ENCODE measurements at regions not wholly inside any gene's neighbourhood (a gene's known extent, or its start where the extent isn't known, plus 50 kb on each side); places are given as distances from the start of the nearest gene placed in this dataset.

DNA sequence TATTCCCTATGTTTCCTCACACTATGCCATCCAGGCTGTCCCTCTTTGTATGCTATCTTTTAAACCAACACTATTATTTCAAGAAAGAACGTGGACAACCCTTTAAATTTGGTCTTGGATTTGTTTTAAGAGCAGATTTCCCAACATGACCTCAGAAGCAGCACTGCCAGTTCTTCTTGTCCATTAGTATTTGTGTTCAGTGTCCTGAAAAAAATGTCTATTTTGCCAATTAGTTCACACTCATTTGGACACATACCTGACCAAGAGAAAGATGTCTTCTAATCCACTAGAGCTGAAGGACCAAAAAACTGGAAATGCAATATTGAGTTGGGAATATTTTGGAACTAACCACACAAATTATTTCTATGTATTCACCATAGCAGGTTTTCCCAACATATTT lies 223.2 kb upstream of the CNKSR2 start:
- TF ChIP-seq POLR2AphosphoS5 (IDR thresholded peaks at IDR 0.05; ENCODE audit: low read depth, low read length) (no peak), SRF (IDR thresholded peaks at IDR 0.05; ENCODE audit: low read depth) (no peak), EZH2phosphoT487 (IDR thresholded peaks at IDR 0.05; ENCODE audit: borderline replicate concordance) (no peak), TCF7L2 (IDR thresholded peaks at IDR 0.05; ENCODE audit: borderline replicate concordance, extremely low read depth, insufficient read depth, insufficient read length) (no peak), EZH2 (IDR thresholded peaks at IDR 0.05) (no peak), FOSL1 (IDR thresholded peaks at IDR 0.05; ENCODE audit: low read depth) (no peak), ZFX (IDR thresholded peaks at IDR 0.05) (no peak), RAD21 (IDR thresholded peaks at IDR 0.05; ENCODE audit: low read depth) (no peak), MAX (IDR thresholded peaks at IDR 0.05) (no peak), JUND (IDR thresholded peaks at IDR 0.05) (no peak)
- TF ChIP-seq, protein P1, sequence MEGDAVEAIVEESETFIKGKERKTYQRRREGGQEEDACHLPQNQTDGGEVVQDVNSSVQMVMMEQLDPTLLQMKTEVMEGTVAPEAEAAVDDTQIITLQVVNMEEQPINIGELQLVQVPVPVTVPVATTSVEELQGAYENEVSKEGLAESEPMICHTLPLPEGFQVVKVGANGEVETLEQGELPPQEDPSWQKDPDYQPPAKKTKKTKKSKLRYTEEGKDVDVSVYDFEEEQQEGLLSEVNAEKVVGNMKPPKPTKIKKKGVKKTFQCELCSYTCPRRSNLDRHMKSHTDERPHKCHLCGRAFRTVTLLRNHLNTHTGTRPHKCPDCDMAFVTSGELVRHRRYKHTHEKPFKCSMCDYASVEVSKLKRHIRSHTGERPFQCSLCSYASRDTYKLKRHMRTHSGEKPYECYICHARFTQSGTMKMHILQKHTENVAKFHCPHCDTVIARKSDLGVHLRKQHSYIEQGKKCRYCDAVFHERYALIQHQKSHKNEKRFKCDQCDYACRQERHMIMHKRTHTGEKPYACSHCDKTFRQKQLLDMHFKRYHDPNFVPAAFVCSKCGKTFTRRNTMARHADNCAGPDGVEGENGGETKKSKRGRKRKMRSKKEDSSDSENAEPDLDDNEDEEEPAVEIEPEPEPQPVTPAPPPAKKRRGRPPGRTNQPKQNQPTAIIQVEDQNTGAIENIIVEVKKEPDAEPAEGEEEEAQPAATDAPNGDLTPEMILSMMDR (IDR thresholded peaks at IDR 0.05 in 2 of 3, conservative IDR thresholded peaks at IDR 0.05 in 1 of 3; ENCODE audit: borderline replicate concordance in 1 of 3, insufficient read depth in 1 of 3, low read depth in 2 of 3, low read length in 2 of 3): no peak
